ENCODE measurements at regions not wholly inside any gene's neighbourhood (a gene's known extent, or its start where the extent isn't known, plus 50 kb on each side); places are given as distances from the start of the nearest gene placed in this dataset.
"Not testable (repeated sequence)": the region's sequence is repeated elsewhere in the genome, so short reads cannot be mapped to it uniquely, and the experiment has no call there.

DNA sequence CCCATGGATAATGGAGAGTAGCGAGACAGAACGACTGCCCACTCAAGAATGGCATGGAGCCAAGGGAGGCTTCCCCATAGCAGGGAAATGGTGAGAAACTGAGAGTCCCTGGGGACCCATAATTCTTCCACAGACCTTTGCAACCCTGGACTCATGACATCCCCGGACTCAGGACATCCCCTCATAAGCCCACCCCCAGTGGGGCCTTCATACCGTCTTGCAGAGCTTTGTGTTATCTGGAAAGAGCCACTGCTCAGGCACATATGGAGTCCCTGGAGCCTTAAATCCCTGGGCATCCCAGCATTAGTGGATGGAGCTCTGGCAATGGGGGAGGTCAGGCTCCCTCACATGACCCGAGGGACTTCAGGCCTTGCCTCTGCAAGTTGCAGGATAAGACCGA is 865.4 kb upstream of the ARRDC3 start:
- no peaks in the 10 kb centered on the region for H3K27me3 ChIP-seq (ENCODE audit: control insufficient read depth, insufficient read depth, low read length)
- no peaks in the 10 kb centered on the region for H3K36me3 ChIP-seq (ENCODE audit: control insufficient read depth, insufficient read depth, low read length)
- H3K4me3 ChIP-seq (ENCODE audit: low read depth, low read length): no peak overlapping the region
- no peaks in the 10 kb centered on the region for H3K4me1 ChIP-seq (ENCODE audit: control insufficient read depth, insufficient read depth, low read length)
- H3K9me3 ChIP-seq (ENCODE audit: control insufficient read depth, insufficient read depth, low read length): no peaks in the 10 kb centered on the region; the same call in none of the 2 replicates
- H3K27ac ChIP-seq (ENCODE audit: low read depth, low read length): no peak overlapping the region
- no peak overlapping the region for H3K9ac ChIP-seq (ENCODE audit: low read depth, low read length)

DNA sequence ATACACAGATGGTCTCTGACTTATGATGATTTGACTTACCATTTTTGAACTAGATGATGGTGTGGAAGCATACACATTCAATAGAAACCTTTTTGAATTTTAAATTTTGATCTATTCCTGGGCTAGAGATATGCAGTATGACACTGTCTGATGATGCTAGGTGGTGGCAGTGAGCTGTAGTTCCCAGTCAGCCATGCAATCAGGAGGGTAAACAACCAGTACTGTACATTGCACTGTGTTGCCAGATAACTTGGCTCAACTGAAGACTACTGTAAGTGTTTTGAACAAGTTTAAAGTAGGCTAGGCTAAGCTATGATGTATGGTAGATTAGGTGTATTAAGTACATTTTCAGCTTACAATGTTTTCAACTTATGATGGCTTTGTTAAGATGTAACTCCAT is 859.1 kb upstream of the ARRDC3 start:
- Histone ChIP-seq H3K9me3 (ENCODE audit: control insufficient read depth, insufficient read depth, low read length) (no peaks in the 10 kb centered on the region), H3K4me3 (ENCODE audit: low read depth, low read length) (no peak overlapping the region), H3K27ac (ENCODE audit: low read depth, low read length) (no peak overlapping the region), H3K36me3 (ENCODE audit: control insufficient read depth, insufficient read depth, low read length) (no peaks in the 10 kb centered on the region), H3K27me3 (ENCODE audit: control insufficient read depth, insufficient read depth, low read length) (no peaks in the 10 kb centered on the region), H3K9ac (ENCODE audit: low read depth, low read length) (no peak overlapping the region), H3K4me1 (ENCODE audit: control insufficient read depth, insufficient read depth, low read length) (no peaks in the 10 kb centered on the region)

GRCh38 chr5:92237896-92238295 is 854.8 kb upstream of the ARRDC3 start:
- Histone ChIP-seq H3K9ac (ENCODE audit: low read depth, low read length) (no peak overlapping the region), H3K27ac (ENCODE audit: low read depth, low read length) (no peak overlapping the region), H3K4me1 (ENCODE audit: control insufficient read depth, insufficient read depth, low read length) (no peaks in the 10 kb centered on the region), H3K27me3 (ENCODE audit: control insufficient read depth, insufficient read depth, low read length) (no peaks in the 10 kb centered on the region), H3K36me3 (ENCODE audit: control insufficient read depth, insufficient read depth, low read length) (no peaks in the 10 kb centered on the region), H3K4me3 (ENCODE audit: low read depth, low read length) (no peak overlapping the region), H3K9me3 (ENCODE audit: control insufficient read depth, insufficient read depth, low read length) (no peaks in the 10 kb centered on the region)

GRCh38 chr5:92222449-92222848 is 839.3 kb upstream of the ARRDC3 start:
- peaks cover 17% of the 10 kb centered on the region for H3K9me3 ChIP-seq (ENCODE audit: control insufficient read depth, insufficient read depth, low read length)
- no peak overlapping the region for H3K4me3 ChIP-seq (ENCODE audit: low read depth, low read length)
- no peaks in the 10 kb centered on the region for H3K36me3 ChIP-seq (ENCODE audit: control insufficient read depth, insufficient read depth, low read length)
- no peak overlapping the region for H3K9ac ChIP-seq (ENCODE audit: low read depth, low read length)
- no peaks in the 10 kb centered on the region for H3K27me3 ChIP-seq (ENCODE audit: control insufficient read depth, insufficient read depth, low read length)
- H3K27ac ChIP-seq (ENCODE audit: low read depth, low read length): no peak overlapping the region
- no peaks in the 10 kb centered on the region for H3K4me1 ChIP-seq (ENCODE audit: control insufficient read depth, insufficient read depth, low read length)

DNA sequence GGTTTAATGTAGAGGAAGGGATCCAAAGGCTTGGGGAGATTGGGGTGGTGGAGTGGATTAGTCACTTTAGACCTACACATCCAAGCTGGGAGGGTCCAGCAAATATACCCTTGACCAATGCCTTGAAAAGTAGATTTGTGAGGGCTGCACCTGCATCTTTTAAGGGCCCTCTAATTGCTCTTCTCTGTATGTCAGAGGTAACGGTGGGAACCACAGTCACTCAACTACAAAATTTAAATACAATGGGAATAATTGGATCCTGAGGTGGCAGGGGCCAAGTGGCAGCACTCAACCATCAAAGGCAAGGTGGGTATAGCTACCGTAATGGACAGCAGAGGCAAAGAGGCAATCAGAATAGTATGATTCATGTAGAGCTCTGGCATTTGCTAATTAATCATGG is 833.7 kb upstream of the ARRDC3 start:
- H3K27me3 ChIP-seq (ENCODE audit: control insufficient read depth, insufficient read depth, low read length); H3K9ac ChIP-seq (ENCODE audit: low read depth, low read length); H3K9me3 ChIP-seq (ENCODE audit: control insufficient read depth, insufficient read depth, low read length); H3K36me3 ChIP-seq (ENCODE audit: control insufficient read depth, insufficient read depth, low read length); H3K27ac ChIP-seq (ENCODE audit: low read depth, low read length); H3K4me1 ChIP-seq (ENCODE audit: control insufficient read depth, insufficient read depth, low read length); H3K4me3 ChIP-seq (ENCODE audit: low read depth, low read length): not testable (repeated sequence)

- Histone ChIP-seq H3K36me3 (ENCODE audit: control insufficient read depth, insufficient read depth, low read length) (no peaks in the 10 kb centered on the region), H3K9me3 (ENCODE audit: control insufficient read depth, insufficient read depth, low read length) (no peaks in the 10 kb centered on the region; the same call in 1 of the 2 replicates), H3K4me1 (ENCODE audit: control insufficient read depth, insufficient read depth, low read length) (no peaks in the 10 kb centered on the region), H3K27ac (ENCODE audit: low read depth, low read length) (no peak overlapping the region), H3K9ac (ENCODE audit: low read depth, low read length) (no peak overlapping the region), H3K4me3 (ENCODE audit: low read depth, low read length) (no peak overlapping the region), H3K27me3 (ENCODE audit: control insufficient read depth, insufficient read depth, low read length) (no peaks in the 10 kb centered on the region)
These were observed 832.0 kb upstream of the ARRDC3 start for GRCh38 chr5:92215116-92215515.

GRCh38 chr5:92208265-92208664 is 825.1 kb upstream of the ARRDC3 start:
- H3K36me3 ChIP-seq (ENCODE audit: control insufficient read depth, insufficient read depth, low read length): no peaks in the 10 kb centered on the region
- H3K4me1 ChIP-seq (ENCODE audit: control insufficient read depth, insufficient read depth, low read length): no peaks in the 10 kb centered on the region
- no peak overlapping the region for H3K4me3 ChIP-seq (ENCODE audit: low read depth, low read length)
- H3K27ac ChIP-seq (ENCODE audit: low read depth, low read length): no peak overlapping the region
- H3K9me3 ChIP-seq (ENCODE audit: control insufficient read depth, insufficient read depth, low read length): 0 out of 2 replicates have a peak, but pooled peaks cover 3% of the 10 kb centered on the region
- no peak overlapping the region for H3K9ac ChIP-seq (ENCODE audit: low read depth, low read length)
- H3K27me3 ChIP-seq (ENCODE audit: control insufficient read depth, insufficient read depth, low read length): no peaks in the 10 kb centered on the region

DNA sequence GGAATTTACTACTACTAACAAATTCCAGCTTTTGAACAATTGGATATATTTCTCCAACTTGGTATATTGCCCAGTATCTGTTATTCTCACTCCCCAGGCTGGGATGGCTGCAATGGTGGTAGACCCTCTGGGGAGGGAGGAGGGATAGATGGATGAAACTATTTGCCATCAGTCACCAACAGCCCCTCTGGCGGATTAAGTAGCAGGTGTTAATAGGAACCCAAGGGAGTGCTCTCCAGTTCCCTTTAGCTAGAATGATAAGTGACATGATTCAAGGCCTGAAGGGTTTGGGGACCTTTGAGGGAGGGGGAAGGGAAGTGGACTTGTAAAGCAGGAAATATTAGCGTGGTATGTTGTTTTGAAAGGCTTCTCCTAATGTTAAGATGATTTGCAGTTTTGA is 824.0 kb upstream of the ARRDC3 start:
- 0 out of 2 replicates have a peak, but pooled peaks cover 3% of the 10 kb centered on the region for H3K9me3 ChIP-seq (ENCODE audit: control insufficient read depth, insufficient read depth, low read length)
- H3K9ac ChIP-seq (ENCODE audit: low read depth, low read length): no peak overlapping the region
- no peaks in the 10 kb centered on the region for H3K4me1 ChIP-seq (ENCODE audit: control insufficient read depth, insufficient read depth, low read length)
- H3K36me3 ChIP-seq (ENCODE audit: control insufficient read depth, insufficient read depth, low read length): no peaks in the 10 kb centered on the region
- no peaks in the 10 kb centered on the region for H3K27me3 ChIP-seq (ENCODE audit: control insufficient read depth, insufficient read depth, low read length)
- no peak overlapping the region for H3K27ac ChIP-seq (ENCODE audit: low read depth, low read length)
- H3K4me3 ChIP-seq (ENCODE audit: low read depth, low read length): no peak overlapping the region

GRCh38 chr5:92206681-92207080 is 823.6 kb upstream of the ARRDC3 start:
- no peak overlapping the region for H3K9ac ChIP-seq (ENCODE audit: low read depth, low read length)
- no peak overlapping the region for H3K4me3 ChIP-seq (ENCODE audit: low read depth, low read length)
- no peaks in the 10 kb centered on the region for H3K4me1 ChIP-seq (ENCODE audit: control insufficient read depth, insufficient read depth, low read length)
- no peaks in the 10 kb centered on the region for H3K27me3 ChIP-seq (ENCODE audit: control insufficient read depth, insufficient read depth, low read length)
- H3K36me3 ChIP-seq (ENCODE audit: control insufficient read depth, insufficient read depth, low read length): no peaks in the 10 kb centered on the region
- 0 out of 2 replicates have a peak, but pooled peaks cover 3% of the 10 kb centered on the region for H3K9me3 ChIP-seq (ENCODE audit: control insufficient read depth, insufficient read depth, low read length)
- H3K27ac ChIP-seq (ENCODE audit: low read depth, low read length): no peak overlapping the region

- H3K36me3 ChIP-seq (ENCODE audit: control insufficient read depth, insufficient read depth, low read length); H3K27ac ChIP-seq (ENCODE audit: low read depth, low read length); H3K9me3 ChIP-seq (ENCODE audit: control insufficient read depth, insufficient read depth, low read length); H3K4me3 ChIP-seq (ENCODE audit: low read depth, low read length); H3K9ac ChIP-seq (ENCODE audit: low read depth, low read length); H3K27me3 ChIP-seq (ENCODE audit: control insufficient read depth, insufficient read depth, low read length); H3K4me1 ChIP-seq (ENCODE audit: control insufficient read depth, insufficient read depth, low read length): not testable (repeated sequence)
These were observed 815.9 kb upstream of the ARRDC3 start for GRCh38 chr5:92199035-92199434.

GRCh38 chr5:92181656-92182055 is 798.5 kb upstream of the ARRDC3 start:
- no peaks in the 10 kb centered on the region for H3K36me3 ChIP-seq (ENCODE audit: control insufficient read depth, insufficient read depth, low read length)
- no peak overlapping the region for H3K27ac ChIP-seq (ENCODE audit: low read depth, low read length)

GRCh38 chr5:92180391-92180790 is 797.3 kb upstream of the ARRDC3 start:
- H3K4me1 ChIP-seq (ENCODE audit: control insufficient read depth, insufficient read depth, low read length): no peaks in the 10 kb centered on the region
- H3K9me3 ChIP-seq (ENCODE audit: control insufficient read depth, insufficient read depth, low read length): no peaks in the 10 kb centered on the region
- no peaks in the 10 kb centered on the region for H3K27me3 ChIP-seq (ENCODE audit: control insufficient read depth, insufficient read depth, low read length)
- H3K4me3 ChIP-seq (ENCODE audit: low read depth, low read length): no peak overlapping the region
- no peak overlapping the region for H3K27ac ChIP-seq (ENCODE audit: low read depth, low read length)
- no peak overlapping the region for H3K9ac ChIP-seq (ENCODE audit: low read depth, low read length)
- no peaks in the 10 kb centered on the region for H3K36me3 ChIP-seq (ENCODE audit: control insufficient read depth, insufficient read depth, low read length)

More at GRCh38 chr5:92181656-92182055, 798.5 kb upstream of the ARRDC3 start:
- Histone ChIP-seq H3K4me1 (ENCODE audit: control insufficient read depth, insufficient read depth, low read length) (no peaks in the 10 kb centered on the region), H3K9ac (ENCODE audit: low read depth, low read length) (no peak overlapping the region), H3K9me3 (ENCODE audit: control insufficient read depth, insufficient read depth, low read length) (no peaks in the 10 kb centered on the region), H3K27me3 (ENCODE audit: control insufficient read depth, insufficient read depth, low read length) (no peaks in the 10 kb centered on the region), H3K4me3 (ENCODE audit: low read depth, low read length) (no peak overlapping the region)

Measured in HUES48 (cell line).